ENCODE measurements at regions not wholly inside any gene's neighbourhood (a gene's known extent, or its start where the extent isn't known, plus 50 kb on each side); places are given as distances from the start of the nearest gene placed in this dataset.

DNA sequence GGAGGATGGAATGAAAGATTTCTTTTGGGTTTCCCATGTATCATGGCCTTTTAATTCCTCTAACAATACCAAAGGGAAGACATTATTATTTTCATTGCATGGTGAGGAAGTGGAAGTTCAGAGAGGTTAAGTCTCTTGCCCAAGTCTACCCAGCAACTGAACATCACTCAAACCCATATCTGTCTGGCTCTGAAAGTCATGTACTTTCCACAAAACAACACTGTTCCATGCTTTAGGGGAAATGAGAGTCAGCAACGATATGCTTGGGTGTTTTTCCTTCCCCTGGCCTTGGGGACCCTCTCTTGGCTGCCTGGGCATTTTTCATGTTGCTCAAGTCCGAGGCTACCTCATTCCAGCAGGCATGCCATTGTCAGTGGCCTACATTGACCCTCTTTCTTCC lies 118.8 kb downstream of the ADTRP start:
- Histone ChIP-seq H4K91ac (ENCODE audit: insufficient read depth, low read depth, low read length) (peak overlapping the region; percentile 39; the same call in 1 of the 2 replicates), H3K56ac (ENCODE audit: extremely low read depth, insufficient read depth, low read length) (no peak overlapping the region), H4K5ac (ENCODE audit: low read depth, low read length) (no peak overlapping the region), H3K9me3 (ENCODE audit: control insufficient read depth, insufficient read depth, low read length) (no peaks in the 10 kb centered on the region), H3K14ac (replicated peaks; ENCODE audit: low read depth, low read length) (peak overlapping the region; percentile 42; the same call in 1 of the 2 replicates), H3K18ac (ENCODE audit: low read depth, low read length) (no peak overlapping the region), H3K27me3 (ENCODE audit: control insufficient read depth, insufficient read depth, low read length) (no peaks in the 10 kb centered on the region), H4K20me1 (ENCODE audit: insufficient read depth, low read length) (no peaks in the 10 kb centered on the region), H2BK120ac (ENCODE audit: low read depth, low read length) (no peak overlapping the region), H2AK9ac (replicated peaks; ENCODE audit: low read depth, low read length, poor library complexity) (no peak overlapping the region), H2BK15ac (ENCODE audit: low read depth, low read length) (no peak overlapping the region), H2AFZ (replicated peaks; ENCODE audit: low read length, poor library complexity) (no peak overlapping the region), H3K9ac (ENCODE audit: low read depth, low read length) (no peak overlapping the region), H3K27ac (ENCODE audit: insufficient read depth, low read length) (no peak overlapping the region), H3K4me1 (ENCODE audit: control insufficient read depth, insufficient read depth, low read length) (peaks cover 9% of the 10 kb centered on the region), H4K8ac (ENCODE audit: low read depth in 2 of 2, low read length in 2 of 2) (no peak overlapping the region), H3K23ac (ENCODE audit: low read depth, low read length) (no peak overlapping the region), H3K79me1 (ENCODE audit: low read depth in 1 of 2, low read length in 2 of 2) (no peaks in the 10 kb centered on the region), H3K4me2 (ENCODE audit: low read depth, low read length) (no peak overlapping the region), H3K4me3 (ENCODE audit: insufficient read depth, low read depth, low read length) (no peak overlapping the region), H3K36me3 (ENCODE audit: control insufficient read depth, insufficient read depth, low read length) (no peaks in the 10 kb centered on the region), H3K9me1 (ENCODE audit: insufficient read depth, low read length) (peaks cover 4% of the 10 kb centered on the region), H3K4ac (ENCODE audit: low read depth, low read length) (peak overlapping the region; percentile 20; the same call in 1 of the 2 replicates), H2BK5ac (ENCODE audit: low read depth, low read length, poor library complexity, severe bottlenecking) (no peak overlapping the region), H2AK5ac (ENCODE audit: low read depth, low read length) (no peak overlapping the region), H2BK20ac (ENCODE audit: low read depth, low read length) (peak overlapping the region; percentile 34; the same call in 1 of the 2 replicates)
- POLR2A ChIA-PET (ENCODE audit: unreplicated experiment), result no interaction called here
- intact Hi-C loops (cut with micrococcal nuclease) (loop anchor here (5.0 to 10.0 kb wide), 3 partner anchors 43 to 1235 kb away; no protein-coding TSS in a partner anchor), in situ Hi-C loops (cut with MboI; ENCODE audit: low sequenced_read_pairs) (loop anchor here (5.0 to 10.0 kb wide), 2 partner anchors 573 to 935 kb away; no protein-coding TSS in a partner anchor), dilution Hi-C loops (cut with HindIII; ENCODE audit: low sequenced_read_pairs, unreplicated experiment) (no loop called here)
- no TSS peak for BruUV-seq (replicated peaks)
- TF ChIP-seq CEBPB (IDR thresholded peaks at IDR 0.05; ENCODE audit: low read depth, low read length) (no peak), RCOR1 (IDR thresholded peaks at IDR 0.05; ENCODE audit: insufficient replicate concordance, low read length) (no peak), NFE2L2 (IDR thresholded peaks at IDR 0.05; ENCODE audit: low read depth, low read length) (no peak), RFX5 (IDR thresholded peaks at IDR 0.05; ENCODE audit: low read depth, low read length) (no peak), CHD1 (IDR thresholded peaks at IDR 0.05; ENCODE audit: low read depth, low read length) (no peak), BHLHE40 (IDR thresholded peaks at IDR 0.05; ENCODE audit: low read depth, low read length) (no peak), CTCF (conservative IDR thresholded peaks at IDR 0.05; ENCODE audit: low read depth, low read length) (no peak), RAD21 (IDR thresholded peaks at IDR 0.05; ENCODE audit: low read length) (no peak), MAFK (IDR thresholded peaks at IDR 0.05; ENCODE audit: low read depth, low read length) (no peak), SMC3 (IDR thresholded peaks at IDR 0.05; ENCODE audit: low read depth, low read length) (no peak), MXI1 (IDR thresholded peaks at IDR 0.05; ENCODE audit: borderline replicate concordance, low read depth, low read length) (no peak), USF2 (IDR thresholded peaks at IDR 0.05; ENCODE audit: low read depth, low read length) (no peak), MAZ (IDR thresholded peaks at IDR 0.05; ENCODE audit: borderline replicate concordance, low read depth, low read length) (no peak)
- TF ChIP-seq, protein P1, sequence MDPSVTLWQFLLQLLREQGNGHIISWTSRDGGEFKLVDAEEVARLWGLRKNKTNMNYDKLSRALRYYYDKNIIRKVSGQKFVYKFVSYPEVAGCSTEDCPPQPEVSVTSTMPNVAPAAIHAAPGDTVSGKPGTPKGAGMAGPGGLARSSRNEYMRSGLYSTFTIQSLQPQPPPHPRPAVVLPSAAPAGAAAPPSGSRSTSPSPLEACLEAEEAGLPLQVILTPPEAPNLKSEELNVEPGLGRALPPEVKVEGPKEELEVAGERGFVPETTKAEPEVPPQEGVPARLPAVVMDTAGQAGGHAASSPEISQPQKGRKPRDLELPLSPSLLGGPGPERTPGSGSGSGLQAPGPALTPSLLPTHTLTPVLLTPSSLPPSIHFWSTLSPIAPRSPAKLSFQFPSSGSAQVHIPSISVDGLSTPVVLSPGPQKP (IDR thresholded peaks at IDR 0.05; ENCODE audit: borderline replicate concordance, low read depth, low read length), result no peak
- no peak for ATAC-seq (ENCODE audit: low read depth)
- CTCF ChIA-PET, result no interaction called here
- no CpG with 5 or more reads among the region's 2 CpGs for WGBS, 2 experiments (ENCODE audit: extremely low coverage in 2 of 2, insufficient read length in 1 of 2)
- no peak for DNase-seq
